ENCODE measurements at regions not wholly inside any gene's neighbourhood (a gene's known extent, or its start where the extent isn't known, plus 50 kb on each side); places are given as distances from the start of the nearest gene placed in this dataset.

DNA sequence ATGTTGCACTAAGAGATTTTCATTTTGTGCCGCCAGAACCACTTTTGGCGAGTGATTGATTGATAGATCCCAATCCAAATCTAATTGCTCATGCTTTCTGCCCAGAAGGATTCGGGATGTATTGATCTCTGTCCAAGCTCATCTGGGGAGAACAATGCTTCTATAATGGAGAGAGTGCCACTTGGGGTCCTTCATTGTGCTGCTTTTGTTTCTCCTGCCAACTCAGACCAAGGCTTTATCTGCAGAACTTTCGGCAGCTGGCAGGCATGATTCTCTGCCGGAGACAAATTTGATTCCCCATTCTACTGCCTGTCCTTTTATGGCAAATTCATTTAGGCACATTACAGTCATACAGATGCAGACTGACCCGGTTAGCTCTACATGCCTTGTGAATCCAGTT, 62.9 kb upstream of the NTM start:
- TF ChIP-seq, protein P1, sequence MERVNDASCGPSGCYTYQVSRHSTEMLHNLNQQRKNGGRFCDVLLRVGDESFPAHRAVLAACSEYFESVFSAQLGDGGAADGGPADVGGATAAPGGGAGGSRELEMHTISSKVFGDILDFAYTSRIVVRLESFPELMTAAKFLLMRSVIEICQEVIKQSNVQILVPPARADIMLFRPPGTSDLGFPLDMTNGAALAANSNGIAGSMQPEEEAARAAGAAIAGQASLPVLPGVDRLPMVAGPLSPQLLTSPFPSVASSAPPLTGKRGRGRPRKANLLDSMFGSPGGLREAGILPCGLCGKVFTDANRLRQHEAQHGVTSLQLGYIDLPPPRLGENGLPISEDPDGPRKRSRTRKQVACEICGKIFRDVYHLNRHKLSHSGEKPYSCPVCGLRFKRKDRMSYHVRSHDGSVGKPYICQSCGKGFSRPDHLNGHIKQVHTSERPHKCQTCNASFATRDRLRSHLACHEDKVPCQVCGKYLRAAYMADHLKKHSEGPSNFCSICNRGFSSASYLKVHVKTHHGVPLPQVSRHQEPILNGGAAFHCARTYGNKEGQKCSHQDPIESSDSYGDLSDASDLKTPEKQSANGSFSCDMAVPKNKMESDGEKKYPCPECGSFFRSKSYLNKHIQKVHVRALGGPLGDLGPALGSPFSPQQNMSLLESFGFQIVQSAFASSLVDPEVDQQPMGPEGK (tag by site-specific recombination; IDR thresholded peaks at IDR 0.05): no peak
- TF ChIP-seq ZNF184 (tag by site-specific recombination; IDR thresholded peaks at IDR 0.05) (no peak), ZNF792 (tag by site-specific recombination; IDR thresholded peaks at IDR 0.05) (no peak), ZNF529 (tag by site-specific recombination; IDR thresholded peaks at IDR 0.05; ENCODE audit: insufficient replicate concordance) (no peak), HOXD13 (CRISPR knock-in tag; IDR thresholded peaks at IDR 0.05; ENCODE audit: borderline replicate concordance) (no peak), ZNF610 (tag by site-specific recombination; IDR thresholded peaks at IDR 0.05; ENCODE audit: borderline replicate concordance) (no peak), ZNF660 (tag by site-specific recombination; IDR thresholded peaks at IDR 0.05) (no peak), IKZF3 (tag by site-specific recombination; IDR thresholded peaks at IDR 0.05) (no peak), ZNF558 (tag by site-specific recombination; IDR thresholded peaks at IDR 0.05) (no peak), GLI4 (tag by site-specific recombination; IDR thresholded peaks at IDR 0.05) (no peak), GLIS1 (tag by site-specific recombination; IDR thresholded peaks at IDR 0.05) (no peak), ZNF416 (tag by site-specific recombination; IDR thresholded peaks at IDR 0.05) (no peak)
- TF ChIP-seq, protein P2, sequence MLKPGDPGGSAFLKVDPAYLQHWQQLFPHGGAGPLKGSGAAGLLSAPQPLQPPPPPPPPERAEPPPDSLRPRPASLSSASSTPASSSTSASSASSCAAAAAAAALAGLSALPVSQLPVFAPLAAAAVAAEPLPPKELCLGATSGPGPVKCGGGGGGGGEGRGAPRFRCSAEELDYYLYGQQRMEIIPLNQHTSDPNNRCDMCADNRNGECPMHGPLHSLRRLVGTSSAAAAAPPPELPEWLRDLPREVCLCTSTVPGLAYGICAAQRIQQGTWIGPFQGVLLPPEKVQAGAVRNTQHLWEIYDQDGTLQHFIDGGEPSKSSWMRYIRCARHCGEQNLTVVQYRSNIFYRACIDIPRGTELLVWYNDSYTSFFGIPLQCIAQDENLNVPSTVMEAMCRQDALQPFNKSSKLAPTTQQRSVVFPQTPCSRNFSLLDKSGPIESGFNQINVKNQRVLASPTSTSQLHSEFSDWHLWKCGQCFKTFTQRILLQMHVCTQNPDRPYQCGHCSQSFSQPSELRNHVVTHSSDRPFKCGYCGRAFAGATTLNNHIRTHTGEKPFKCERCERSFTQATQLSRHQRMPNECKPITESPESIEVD (tag by site-specific recombination; IDR thresholded peaks at IDR 0.05): no peak
- TF ChIP-seq, protein P3, sequence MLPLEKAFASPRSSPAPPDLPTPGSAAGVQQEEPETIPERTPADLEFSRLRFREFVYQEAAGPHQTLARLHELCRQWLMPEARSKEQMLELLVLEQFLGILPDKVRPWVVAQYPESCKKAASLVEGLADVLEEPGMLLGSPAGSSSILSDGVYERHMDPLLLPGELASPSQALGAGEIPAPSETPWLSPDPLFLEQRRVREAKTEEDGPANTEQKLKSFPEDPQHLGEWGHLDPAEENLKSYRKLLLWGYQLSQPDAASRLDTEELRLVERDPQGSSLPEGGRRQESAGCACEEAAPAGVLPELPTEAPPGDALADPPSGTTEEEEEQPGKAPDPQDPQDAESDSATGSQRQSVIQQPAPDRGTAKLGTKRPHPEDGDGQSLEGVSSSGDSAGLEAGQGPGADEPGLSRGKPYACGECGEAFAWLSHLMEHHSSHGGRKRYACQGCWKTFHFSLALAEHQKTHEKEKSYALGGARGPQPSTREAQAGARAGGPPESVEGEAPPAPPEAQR (tag by site-specific recombination; IDR thresholded peaks at IDR 0.05): no peak
- TF ChIP-seq, protein P4, sequence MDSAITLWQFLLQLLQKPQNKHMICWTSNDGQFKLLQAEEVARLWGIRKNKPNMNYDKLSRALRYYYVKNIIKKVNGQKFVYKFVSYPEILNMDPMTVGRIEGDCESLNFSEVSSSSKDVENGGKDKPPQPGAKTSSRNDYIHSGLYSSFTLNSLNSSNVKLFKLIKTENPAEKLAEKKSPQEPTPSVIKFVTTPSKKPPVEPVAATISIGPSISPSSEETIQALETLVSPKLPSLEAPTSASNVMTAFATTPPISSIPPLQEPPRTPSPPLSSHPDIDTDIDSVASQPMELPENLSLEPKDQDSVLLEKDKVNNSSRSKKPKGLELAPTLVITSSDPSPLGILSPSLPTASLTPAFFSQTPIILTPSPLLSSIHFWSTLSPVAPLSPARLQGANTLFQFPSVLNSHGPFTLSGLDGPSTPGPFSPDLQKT (IDR thresholded peaks at IDR 0.05; ENCODE audit: borderline replicate concordance, low read depth, low read length): no peak
- Histone ChIP-seq H3K4me3 (ENCODE audit: low read depth, low read length) (no peak overlapping the region), H3K36me3 (ENCODE audit: control insufficient read depth in 2 of 2, insufficient read depth in 1 of 2, low read length in 2 of 2) (no peaks in the 10 kb centered on the region), H3K4me1 (ENCODE audit: control insufficient read depth, insufficient read depth, low read length) (peaks cover 4% of the 10 kb centered on the region; the same call in 1 of the 2 replicates), H3K27ac (ENCODE audit: extremely low read depth, low read depth, low read length) (no peak overlapping the region), H3K9me3 (ENCODE audit: control insufficient read depth, insufficient read depth, low read depth, low read length) (no peaks in the 10 kb centered on the region)
- ChIA-PET CTCF (no interaction called here), POLR2A (no interaction called here)

DNA sequence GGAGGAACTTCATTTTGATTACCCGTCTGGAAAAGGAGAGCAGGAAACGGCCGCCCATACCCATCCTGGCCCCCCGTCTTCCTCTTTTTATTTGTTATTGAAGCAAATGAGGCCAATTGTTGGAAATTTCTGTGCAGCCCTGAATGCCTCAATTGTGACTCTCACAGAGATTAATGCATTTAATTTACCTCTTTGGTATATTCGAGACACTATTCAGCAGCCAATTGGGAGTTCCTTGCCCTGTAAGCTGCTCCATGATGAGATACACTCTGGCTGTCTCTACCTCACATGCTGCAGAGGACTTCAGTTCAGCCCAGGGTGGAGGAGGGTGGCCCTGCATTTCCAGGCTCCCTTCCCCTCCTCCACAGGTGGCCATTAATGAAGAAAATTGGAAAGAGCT, 60.6 kb upstream of the NTM start:
- H3K4me1 ChIP-seq (ENCODE audit: control insufficient read depth, insufficient read depth, low read length): peaks cover 4% of the 10 kb centered on the region; the same call in 1 of the 2 replicates

More for the DNA sequence above, 60.6 kb upstream of the NTM start:
- no peak overlapping the region for H3K27ac ChIP-seq (ENCODE audit: extremely low read depth, low read depth, low read length)
- H3K9me3 ChIP-seq (ENCODE audit: control insufficient read depth, insufficient read depth, low read depth, low read length): no peaks in the 10 kb centered on the region
- H3K36me3 ChIP-seq (ENCODE audit: control insufficient read depth in 2 of 2, insufficient read depth in 1 of 2, low read length in 2 of 2): no peaks in the 10 kb centered on the region
- ChIA-PET POLR2A (no interaction called here), CTCF (no interaction called here)
- TF ChIP-seq MEIS1 (CRISPR knock-in tag; IDR thresholded peaks at IDR 0.05; ENCODE audit: borderline replicate concordance) (no peak), ZNF433 (tag by site-specific recombination; IDR thresholded peaks at IDR 0.05; ENCODE audit: low read depth) (no peak), ZNF664 (tag by site-specific recombination; IDR thresholded peaks at IDR 0.05) (no peak), TRIM28 (IDR thresholded peaks at IDR 0.05; ENCODE audit: borderline replicate concordance, low read length) (no peak), OVOL3 (tag by site-specific recombination; IDR thresholded peaks at IDR 0.05) (no peak), ZNF366 (tag by site-specific recombination; conservative IDR thresholded peaks at IDR 0.05) (no peak), ZNF48 (tag by site-specific recombination; IDR thresholded peaks at IDR 0.05) (no peak), ZIC2 (tag by site-specific recombination; IDR thresholded peaks at IDR 0.05) (no peak)
- TF ChIP-seq, protein P5, sequence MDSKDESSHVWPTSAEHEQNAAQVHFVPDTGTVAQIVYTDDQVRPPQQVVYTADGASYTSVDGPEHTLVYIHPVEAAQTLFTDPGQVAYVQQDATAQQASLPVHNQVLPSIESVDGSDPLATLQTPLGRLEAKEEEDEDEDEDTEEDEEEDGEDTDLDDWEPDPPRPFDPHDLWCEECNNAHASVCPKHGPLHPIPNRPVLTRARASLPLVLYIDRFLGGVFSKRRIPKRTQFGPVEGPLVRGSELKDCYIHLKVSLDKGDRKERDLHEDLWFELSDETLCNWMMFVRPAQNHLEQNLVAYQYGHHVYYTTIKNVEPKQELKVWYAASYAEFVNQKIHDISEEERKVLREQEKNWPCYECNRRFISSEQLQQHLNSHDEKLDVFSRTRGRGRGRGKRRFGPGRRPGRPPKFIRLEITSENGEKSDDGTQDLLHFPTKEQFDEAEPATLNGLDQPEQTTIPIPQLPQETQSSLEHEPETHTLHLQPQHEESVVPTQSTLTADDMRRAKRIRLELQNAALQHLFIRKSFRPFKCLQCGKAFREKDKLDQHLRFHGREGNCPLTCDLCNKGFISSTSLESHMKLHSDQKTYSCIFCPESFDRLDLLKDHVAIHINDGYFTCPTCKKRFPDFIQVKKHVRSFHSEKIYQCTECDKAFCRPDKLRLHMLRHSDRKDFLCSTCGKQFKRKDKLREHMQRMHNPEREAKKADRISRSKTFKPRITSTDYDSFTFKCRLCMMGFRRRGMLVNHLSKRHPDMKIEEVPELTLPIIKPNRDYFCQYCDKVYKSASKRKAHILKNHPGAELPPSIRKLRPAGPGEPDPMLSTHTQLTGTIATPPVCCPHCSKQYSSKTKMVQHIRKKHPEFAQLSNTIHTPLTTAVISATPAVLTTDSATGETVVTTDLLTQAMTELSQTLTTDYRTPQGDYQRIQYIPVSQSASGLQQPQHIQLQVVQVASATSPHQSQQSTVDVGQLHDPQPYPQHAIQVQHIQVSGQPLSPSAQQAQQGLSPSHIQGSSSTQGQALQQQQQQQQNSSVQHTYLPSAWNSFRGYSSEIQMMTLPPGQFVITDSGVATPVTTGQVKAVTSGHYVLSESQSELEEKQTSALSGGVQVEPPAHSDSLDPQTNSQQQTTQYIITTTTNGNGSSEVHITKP (tag by site-specific recombination; IDR thresholded peaks at IDR 0.05): no peak
- no peak overlapping the region for H3K4me3 ChIP-seq (ENCODE audit: low read depth, low read length)

All from HEK293 (cell line).